ENCODE measurements at regions not wholly inside any gene's neighbourhood (a gene's known extent, or its start where the extent isn't known, plus 50 kb on each side); places are given as distances from the start of the nearest gene placed in this dataset.
"Not testable (repeated sequence)": the region's sequence is repeated elsewhere in the genome, so short reads cannot be mapped to it uniquely, and the experiment has no call there.

GRCh38 chr6:76788155-76788554, 675.1 kb downstream of the HTR1B start:
- intact Hi-C loops (cut with micrococcal nuclease) = no loop called here

DNA sequence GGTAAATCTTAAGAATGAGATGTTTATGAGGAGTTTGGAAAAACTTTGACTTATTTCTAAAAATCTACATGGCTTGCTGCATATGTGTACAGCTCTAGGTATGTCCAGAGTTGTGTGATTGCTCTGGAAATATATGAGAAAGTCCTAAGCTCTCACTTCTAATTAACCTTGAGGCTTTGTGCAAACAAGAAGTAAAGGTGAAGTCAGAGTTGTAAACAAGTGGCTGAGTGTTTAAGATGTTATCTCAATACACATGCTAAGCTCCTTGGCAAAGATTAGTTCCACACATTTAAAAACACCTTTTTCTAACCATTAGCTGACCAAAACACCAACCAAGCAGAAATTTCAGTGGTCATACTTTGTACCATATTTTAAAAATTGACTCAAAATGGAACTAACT, 684.2 kb downstream of the HTR1B start:
- intact Hi-C loops (cut with micrococcal nuclease) = no loop called here

DNA sequence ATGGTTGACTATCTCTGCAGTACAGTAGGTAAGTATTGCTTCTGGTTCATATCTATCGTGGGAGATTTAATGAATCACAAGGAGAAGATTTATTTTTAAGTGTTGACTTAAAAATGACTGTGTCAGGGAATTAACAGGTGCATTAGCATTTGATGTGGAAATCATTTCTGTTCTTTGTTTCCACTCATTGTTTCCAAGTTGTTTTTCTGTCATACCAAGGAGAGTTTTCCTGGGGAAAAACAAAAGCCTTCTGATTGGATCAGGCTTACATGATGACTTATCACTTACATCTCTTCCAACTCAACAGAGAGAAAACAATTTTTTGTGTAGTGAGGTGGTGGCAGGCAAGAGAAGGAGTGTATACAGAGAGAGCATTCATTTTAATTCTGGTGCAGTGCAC, 686.4 kb downstream of the HTR1B start:
- intact Hi-C loops (cut with micrococcal nuclease) = no loop called here

- intact Hi-C loops (cut with micrococcal nuclease) = no loop called here
Observed at GRCh38 chr6:76774781-76775384, 688.4 kb downstream of the HTR1B start.

- intact Hi-C loops (cut with micrococcal nuclease) = no loop called here
Observed at GRCh38 chr6:76772951-76773350, 690.3 kb downstream of the HTR1B start.

- intact Hi-C loops (cut with micrococcal nuclease) = no loop called here
Observed at GRCh38 chr6:76771059-76771634, 692.1 kb downstream of the HTR1B start.

DNA sequence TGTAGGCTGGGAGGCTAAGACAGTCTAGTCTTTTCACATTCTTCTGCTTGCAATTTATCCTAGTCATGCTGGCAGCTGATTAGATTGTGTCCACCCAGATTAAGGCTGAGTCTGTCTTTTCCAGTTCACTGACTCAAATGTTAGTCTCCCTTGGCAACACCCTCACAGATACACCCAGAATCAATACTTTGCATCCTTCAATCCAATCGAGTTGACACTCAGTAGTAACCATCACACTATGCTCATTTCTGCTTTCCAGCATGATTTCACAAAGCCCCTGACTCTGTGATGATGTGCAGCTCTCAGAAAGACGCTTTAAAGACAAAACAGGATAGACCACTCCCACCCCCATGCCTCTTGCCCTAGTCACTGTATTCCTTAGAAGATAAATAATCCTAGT, 693.0 kb downstream of the HTR1B start:
- intact Hi-C loops (cut with micrococcal nuclease) = no loop called here

GRCh38 chr6:76768556-76768955, 694.7 kb downstream of the HTR1B start:
- intact Hi-C loops (cut with micrococcal nuclease) = no loop called here

GRCh38 chr6:76764057-76764456, 691.6 kb upstream of the IMPG1 start:
- intact Hi-C loops (cut with micrococcal nuclease) = no loop called here

DNA sequence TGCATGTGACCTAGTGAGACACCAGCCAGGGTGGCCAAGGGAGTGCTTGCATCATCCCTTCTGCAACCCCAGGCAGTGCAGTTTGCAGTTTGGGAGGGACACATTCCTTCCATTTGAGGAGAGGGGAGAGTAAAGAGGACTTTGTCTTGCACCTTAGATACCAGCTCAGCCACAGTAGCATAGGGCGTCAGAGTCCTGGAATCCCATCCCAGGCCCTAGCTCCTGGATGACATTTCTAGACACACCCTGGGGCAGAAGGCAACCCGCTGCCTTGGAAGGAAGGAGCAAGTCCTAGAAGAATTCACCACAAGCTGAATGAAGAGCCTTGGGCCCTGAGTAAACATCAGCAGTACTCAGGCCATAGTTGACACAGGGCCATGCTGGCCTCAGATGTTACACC, 680.4 kb upstream of the IMPG1 start:
- intact Hi-C loops (cut with micrococcal nuclease) = no loop called here

DNA sequence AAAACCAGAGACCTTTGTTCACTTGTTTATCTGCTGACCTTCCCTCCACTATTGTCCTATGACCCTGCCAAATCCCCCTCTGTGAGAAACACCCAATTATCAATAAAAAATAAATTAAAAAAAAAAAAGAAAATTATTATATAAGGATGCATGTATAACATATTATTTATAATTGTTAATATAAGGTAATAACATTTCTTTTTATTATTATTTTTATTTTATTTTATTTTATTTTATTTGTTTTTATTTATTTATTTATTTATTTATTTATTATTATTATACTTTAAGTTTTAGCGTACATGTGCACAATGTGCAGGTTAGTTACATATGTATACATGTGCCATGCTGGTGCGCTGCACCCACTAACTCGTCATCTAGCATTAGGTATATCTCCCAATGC, 672.9 kb upstream of the IMPG1 start:
- intact Hi-C loops (cut with micrococcal nuclease) = not testable (repeated sequence)

DNA sequence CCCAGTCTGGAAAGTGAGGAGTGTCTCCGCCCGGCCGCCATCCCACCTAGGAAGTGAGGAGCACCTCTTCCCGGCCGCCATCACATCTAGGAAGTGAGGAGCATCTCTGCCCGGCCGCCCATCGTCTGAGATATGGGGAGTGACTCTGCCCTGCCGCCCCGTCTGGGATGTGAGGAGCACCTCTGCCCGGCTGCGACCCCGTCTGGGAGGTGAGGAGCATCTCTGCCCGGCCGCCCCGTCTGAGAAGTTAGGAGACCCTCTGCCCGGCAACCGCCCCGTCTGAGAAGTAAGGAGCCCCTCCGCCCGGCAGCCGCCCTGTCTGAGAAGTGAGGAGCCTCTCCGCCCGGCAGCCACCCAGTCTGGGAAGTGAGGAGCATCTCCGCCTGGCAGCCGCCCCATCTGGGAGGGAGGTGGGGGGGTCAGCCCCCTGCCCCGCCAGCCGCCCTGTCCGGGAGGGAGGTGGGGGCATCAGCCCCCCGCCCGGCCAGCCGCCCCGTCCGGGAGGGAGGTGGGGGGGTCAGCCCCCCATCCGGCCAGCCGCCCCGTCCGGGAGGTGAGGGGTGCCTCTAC, 671.8 kb upstream of the IMPG1 start:
- intact Hi-C loops (cut with micrococcal nuclease) = not testable (repeated sequence)

DNA sequence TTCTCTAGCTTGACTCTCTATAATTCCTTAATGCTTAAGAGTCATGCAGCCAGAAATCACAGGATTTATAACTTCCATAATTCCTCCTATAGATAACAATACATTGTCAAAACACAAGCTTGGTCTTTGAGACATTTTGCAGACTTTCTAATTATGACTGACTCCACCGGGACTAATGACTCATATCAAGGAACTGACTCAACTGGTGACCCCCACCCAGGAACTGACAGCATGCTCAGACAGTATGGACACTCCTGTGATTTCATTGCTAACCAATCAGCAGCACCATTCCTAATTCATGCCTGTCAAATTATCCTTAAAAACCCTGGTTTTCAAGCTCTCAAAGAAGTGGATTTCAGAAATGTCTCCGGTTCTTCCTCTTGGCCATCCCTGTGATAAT, 670.5 kb upstream of the IMPG1 start:
- intact Hi-C loops (cut with micrococcal nuclease) = no loop called here

DNA sequence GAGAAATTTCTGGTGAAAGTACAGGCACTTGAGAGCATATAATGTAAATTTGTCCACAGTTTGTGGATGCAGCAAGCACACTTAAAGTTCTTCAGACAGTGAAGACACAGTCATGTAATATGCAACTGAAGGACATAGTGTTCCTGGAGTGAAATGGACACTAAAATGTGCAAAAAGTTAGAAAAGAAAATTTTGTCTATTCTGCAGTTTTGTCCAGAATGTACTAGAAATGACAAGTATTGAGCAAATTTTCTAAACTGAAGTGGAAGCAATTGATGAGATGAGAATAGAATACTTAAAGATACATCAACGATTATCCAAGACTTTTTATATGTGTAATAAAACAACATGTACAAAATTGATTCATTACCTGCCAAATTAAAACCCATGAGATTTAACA, 647.0 kb upstream of the IMPG1 start:
- intact Hi-C loops (cut with micrococcal nuclease) = no loop called here

- intact Hi-C loops (cut with micrococcal nuclease) = no loop called here
Observed at GRCh38 chr6:76708641-76709331, 636.3 kb upstream of the IMPG1 start.

GRCh38 chr6:76707630-76708029, 635.2 kb upstream of the IMPG1 start:
- intact Hi-C loops (cut with micrococcal nuclease) = no loop called here

DNA sequence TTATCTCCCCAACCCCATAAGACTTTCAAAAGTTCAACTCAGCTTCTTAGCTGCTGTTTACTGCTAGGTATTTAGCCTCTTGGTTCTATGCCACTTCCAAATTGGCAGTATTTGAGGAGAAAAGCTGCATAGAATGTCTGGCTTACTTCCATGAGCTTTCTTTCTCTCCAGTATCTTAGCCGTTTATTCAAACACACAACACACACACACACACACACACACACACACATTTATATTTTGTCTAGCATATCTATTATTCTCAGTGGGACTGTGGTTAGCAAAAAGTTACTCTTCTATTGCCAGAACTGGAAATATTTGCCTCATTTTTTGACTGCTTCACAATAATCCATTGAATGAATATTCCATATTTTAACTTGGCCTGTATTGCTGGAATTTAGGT, 634.2 kb upstream of the IMPG1 start:
- intact Hi-C loops (cut with micrococcal nuclease) = no loop called here

DNA sequence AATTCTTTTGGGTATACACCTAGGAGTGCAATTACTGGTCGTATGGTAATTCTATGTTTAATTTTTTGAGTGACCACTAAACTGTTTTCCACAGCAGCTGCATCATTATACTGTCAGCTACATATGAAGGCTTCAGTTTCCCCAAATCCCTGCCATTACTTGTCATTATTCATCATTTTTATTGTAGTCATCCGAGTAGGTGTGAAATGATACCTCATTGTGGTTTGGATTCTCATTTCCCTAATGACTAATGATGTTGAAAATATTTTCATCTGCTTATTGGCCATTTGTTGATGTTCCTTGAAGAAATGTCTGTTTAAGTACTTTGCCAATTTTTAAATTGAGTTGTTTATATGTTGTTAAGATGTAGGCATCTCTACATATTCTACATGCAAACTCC, 633.6 kb upstream of the IMPG1 start:
- intact Hi-C loops (cut with micrococcal nuclease) = no loop called here

GRCh38 chr6:76703786-76704185, 631.3 kb upstream of the IMPG1 start:
- intact Hi-C loops (cut with micrococcal nuclease) = no loop called here

GRCh38 chr6:76703285-76703684, 630.8 kb upstream of the IMPG1 start:
- intact Hi-C loops (cut with micrococcal nuclease) = no loop called here

- intact Hi-C loops (cut with micrococcal nuclease) = no loop called here
Observed at GRCh38 chr6:76702187-76702586, 629.7 kb upstream of the IMPG1 start.

- intact Hi-C loops (cut with micrococcal nuclease) = no loop called here
Observed at GRCh38 chr6:76701610-76702009, 629.1 kb upstream of the IMPG1 start.

DNA sequence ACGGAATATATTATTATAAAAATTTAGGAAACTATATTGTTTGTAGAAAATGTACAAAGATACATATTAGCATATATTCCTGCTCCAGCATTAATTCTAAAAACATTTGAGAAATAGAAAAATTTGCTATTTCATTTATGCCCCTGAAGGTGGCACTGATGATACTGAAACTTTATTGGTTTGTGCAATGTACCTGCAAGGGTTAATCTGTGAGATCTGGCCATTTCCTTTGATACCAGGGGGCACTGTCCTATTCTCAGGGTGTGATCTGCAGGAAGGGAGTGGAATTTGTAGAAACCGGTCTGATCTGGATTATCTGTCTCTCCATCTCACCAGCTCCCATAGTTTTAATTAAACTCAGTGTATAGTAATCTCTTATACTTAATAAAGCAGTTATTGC, 625.1 kb upstream of the IMPG1 start:
- intact Hi-C loops (cut with micrococcal nuclease) = no loop called here

All from T-helper 1 cell treated with Interleukin-12 subunit alpha and Interleukin-12 subunit beta and Interleukin-4 antibody, amounts not matched to agents 30 ng/mL and 1 ng/mL, for 36 hours (primary cell).